CD14-positive monocyte (primary cell): ENCODE measurements at regions not wholly inside any gene's neighbourhood (a gene's known extent, or its start where the extent isn't known, plus 50 kb on each side); places are given as distances from the start of the nearest gene placed in this dataset.

Experiments used
- DNase-seq, 3 donors: peaks; one replicate each; pipeline ENCODE4 v3.0.0-alpha.2; 2011 to 2022
- H2AFZ ChIP-seq: 2 replicates; pipeline ENCODE4 v1.6.0; 2012; ENCODE audit warnings: mild to moderate bottlenecking, low read depth, low read length, inconsistent platforms; ENCODE audit not compliant: insufficient read depth, poor library complexity, severe bottlenecking
- H3K27ac ChIP-seq, 2 donors: 1 replicate in 1 of 2; 2 replicates in 1 of 2; pipeline ENCODE4 v1.5.1; 2012 to 2013; ENCODE audit warnings: low read length in 2 of 2, control low read depth in 1 of 2, inconsistent platforms in 1 of 2, low read depth in 1 of 2, mild to moderate bottlenecking in 1 of 2
- H3K27me3 ChIP-seq, 2 donors: one replicate each; pipeline versions ENCODE4 v1.6.0 to v1.6.1; 2011 to 2013; ENCODE audit warnings: low read length in 2 of 2; ENCODE audit not compliant: control insufficient read depth in 2 of 2, insufficient read depth in 2 of 2
- H3K36me3 ChIP-seq, 2 donors: replicated peaks in 1 of 2; 1 replicate in 1 of 2; 2 replicates in 1 of 2; pipeline versions ENCODE4 v1.5.1 to v1.6.1; 2012 to 2013; ENCODE audit warnings: low read length in 2 of 2, control low read depth in 1 of 2, inconsistent platforms in 1 of 2, mild to moderate bottlenecking in 1 of 2; ENCODE audit not compliant: insufficient read depth in 2 of 2, control insufficient read depth in 1 of 2
- H3K4me1 ChIP-seq, 2 donors: 1 replicate in 1 of 2; 2 replicates in 1 of 2; pipeline versions ENCODE4 v1.5.1 to v1.6.1; 2012 to 2013; ENCODE audit warnings: low read length in 2 of 2, control low read depth in 1 of 2, inconsistent platforms in 1 of 2, mild to moderate bottlenecking in 1 of 2, moderate library complexity in 1 of 2; ENCODE audit not compliant: insufficient read depth in 2 of 2, control insufficient read depth in 1 of 2
- H3K4me2 ChIP-seq: replicated peaks from 2 replicates; pipeline ENCODE3; 2012; ENCODE audit warnings: low read length, moderate library complexity, mild to moderate bottlenecking; ENCODE audit not compliant: poor library complexity, severe bottlenecking; ENCODE audit errors: extremely low read depth
- H3K4me3 ChIP-seq, 3 experiments: fragments of 200-600 bp in 1 of 3; sonication (generic) in 1 of 3; replicated peaks in 1 of 3; 1 replicate in 2 of 3; 2 replicates in 1 of 3; pipeline ENCODE4 v1.5.1; 2011 to 2013; ENCODE audit warnings: low read length in 3 of 3, mild to moderate bottlenecking in 3 of 3, control low read depth in 2 of 3, low read depth in 2 of 3, inconsistent platforms in 1 of 3, moderate library complexity in 1 of 3
- H3K79me2 ChIP-seq: 2 replicates; pipeline ENCODE4 v1.6.0; 2012; ENCODE audit warnings: mild to moderate bottlenecking, control low read depth, inconsistent platforms, low read length, moderate library complexity; ENCODE audit not compliant: insufficient read depth
- H3K9ac ChIP-seq: 2 replicates; pipeline ENCODE4 v1.6.0; 2017; ENCODE audit warnings: low read length, mild to moderate bottlenecking; ENCODE audit not compliant: insufficient read depth, poor library complexity, severe bottlenecking
- H3K9me3 ChIP-seq, 2 donors: replicated peaks in 1 of 2; 1 replicate in 1 of 2; 2 replicates in 1 of 2; pipeline versions ENCODE4 v1.5.1 to v1.6.1; 2012 to 2013; ENCODE audit warnings: low read length in 2 of 2, control low read depth in 1 of 2; ENCODE audit not compliant: control insufficient read depth in 1 of 2, insufficient read depth in 1 of 2
- H4K20me1 ChIP-seq: 2 replicates; pipeline ENCODE4 v1.6.0; 2012; ENCODE audit warnings: mild to moderate bottlenecking, low read length, control low read depth, moderate library complexity; ENCODE audit not compliant: insufficient read depth
- H3K27ac Mint-ChIP-seq, 7 donors: one replicate each; pipeline ENCODE4 v1.8.0; 2020; ENCODE audit warnings: mild to moderate bottlenecking in 7 of 7, mixed read lengths in 7 of 7, moderate library complexity in 6 of 7, inconsistent platforms in 2 of 7
- H3K27me3 Mint-ChIP-seq, 3 donors: one replicate each; pipeline ENCODE4 v1.8.0; 2021 to 2022; ENCODE audit warnings: low read depth in 3 of 3, mild to moderate bottlenecking in 3 of 3, mixed read lengths in 3 of 3, moderate library complexity in 3 of 3, inconsistent platforms in 1 of 3
- H3K36me3 Mint-ChIP-seq, 2 donors: one replicate each; pipeline ENCODE4 v1.8.0; 2020; ENCODE audit warnings: mixed read lengths in 2 of 2, inconsistent platforms in 1 of 2, mild to moderate bottlenecking in 1 of 2
- H3K4me1 Mint-ChIP-seq: one replicate; pipeline ENCODE4 v1.8.0; 2020; ENCODE audit warnings: mild to moderate bottlenecking, mixed read lengths
- H3K4me3 Mint-ChIP-seq, 2 donors: one replicate each; pipeline ENCODE4 v1.8.0; 2020; ENCODE audit warnings: mild to moderate bottlenecking in 2 of 2, mixed read lengths in 2 of 2, moderate library complexity in 1 of 2
- H3K9me3 Mint-ChIP-seq, 7 donors: one replicate each; pipeline ENCODE4 v1.8.0; 2020 to 2022; ENCODE audit warnings: mixed read lengths in 7 of 7, mild to moderate bottlenecking in 6 of 7, moderate library complexity in 6 of 7, inconsistent platforms in 2 of 7
- CTCF ChIP-seq: fragments of 200-600 bp; IDR thresholded peaks from one replicate; pipeline ENCODE4 v1.8.0; 2022; ENCODE audit warnings: antibody characterized with exemption, mild to moderate bottlenecking
- WGBS: methylation state at CpG from one replicate; pipeline ENCODE4 v1.1.5; 2013; ENCODE audit warnings: missing lambda C conversion rate; ENCODE audit not compliant: insufficient coverage; 5-methylcytosine and 5-hydroxymethylcytosine counted together
- intact Hi-C, 2 donors: fragments of 100-400 bp; cut with micrococcal nuclease; formaldehyde crosslinking; loops; one replicate each; pipeline versions ENCODE4 v1.15.0 to v1.15.1; 2023

GRCh38 chr4:126735294-126736132, 897.2 kb upstream of the INTU start:
- Histone ChIP-seq H3K9me3 (no peaks in the 10 kb centered on the region), H3K27ac (no peak overlapping the region), H3K79me2 (no peaks in the 10 kb centered on the region), H4K20me1 (no peaks in the 10 kb centered on the region), H2AFZ (no peak overlapping the region), H3K4me1 (no peaks in the 10 kb centered on the region), H3K9ac (no peak overlapping the region), H3K36me3 (no peaks in the 10 kb centered on the region), H3K27me3 (no peaks in the 10 kb centered on the region), H3K4me3 (no peak overlapping the region), H3K4me2 (no peak overlapping the region)
- no peak overlapping the region for H3K27ac Mint-ChIP-seq
- H3K36me3 Mint-ChIP-seq = no peaks in the 10 kb centered on the region
- H3K4me1 Mint-ChIP-seq = no peaks in the 10 kb centered on the region
- TF ChIP-seq CTCF = no peak
- no peaks in the 10 kb centered on the region for H3K27me3 Mint-ChIP-seq
- H3K4me3 Mint-ChIP-seq = no peak overlapping the region
- no peak for DNase-seq
- WGBS = no CpG with 5 or more reads among the region's 3 CpGs
- intact Hi-C loops = no loop called here
- H3K9me3 Mint-ChIP-seq = peaks cover 0 to 5% (median under 1%) of the 10 kb centered on the region in 7 donors

- no peak for TF ChIP-seq CTCF
- H3K27me3 ChIP-seq = no peaks in the 10 kb centered on the region
- no peak overlapping the region for H3K9ac ChIP-seq
- H3K27ac ChIP-seq = no peak overlapping the region
- H3K9me3 ChIP-seq = no peaks in the 10 kb centered on the region
- H3K36me3 ChIP-seq = no peaks in the 10 kb centered on the region
- no peaks in the 10 kb centered on the region for H3K36me3 Mint-ChIP-seq
- no peak overlapping the region for H3K27ac Mint-ChIP-seq
- H3K4me1 ChIP-seq = no peaks in the 10 kb centered on the region
- no peak overlapping the region for H2AFZ ChIP-seq
- H3K4me2 ChIP-seq = no peak overlapping the region
- no peaks in the 10 kb centered on the region for H4K20me1 ChIP-seq
- H3K9me3 Mint-ChIP-seq = peaks cover 0 to 3% (median 1%) of the 10 kb centered on the region in 7 donors
- H3K79me2 ChIP-seq = no peaks in the 10 kb centered on the region
- H3K27me3 Mint-ChIP-seq = no peaks in the 10 kb centered on the region
- H3K4me3 ChIP-seq = no peak overlapping the region
- intact Hi-C loops = no loop called here
- no peaks in the 10 kb centered on the region for H3K4me1 Mint-ChIP-seq
- no peak for DNase-seq
- 60% methylated on average over 1 of the region's 3 CpGs for WGBS
- H3K4me3 Mint-ChIP-seq = no peak overlapping the region
These were observed 896.6 kb upstream of the INTU start for GRCh38 chr4:126736133-126736518.
